ENCODE measurements at regions not wholly inside any gene's neighbourhood (a gene's known extent, or its start where the extent isn't known, plus 50 kb on each side); places are given as distances from the start of the nearest gene placed in this dataset.

DNA sequence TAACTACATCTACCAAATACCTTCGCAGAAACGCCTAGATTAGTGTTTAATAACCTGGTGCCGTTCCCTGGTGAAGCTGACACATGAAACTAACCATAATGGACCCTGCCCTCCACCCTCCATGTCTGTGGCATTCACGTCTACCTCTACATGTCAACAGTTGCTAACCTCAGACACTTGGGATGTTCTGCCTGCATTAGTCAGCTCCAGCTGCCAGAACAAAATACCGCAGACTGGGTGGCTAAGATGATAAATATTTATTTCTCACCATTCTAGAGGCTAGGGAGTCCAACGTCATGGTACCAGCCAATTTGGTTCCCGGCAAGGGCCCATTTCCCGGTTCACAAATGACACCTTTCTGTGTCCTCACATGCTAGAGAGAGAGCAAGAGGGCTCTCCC, 118.5 kb upstream of the CHST15 start:
- Histone ChIP-seq H3K4me3 (no peak overlapping the region), H2AFZ (no peak overlapping the region), H3K9me3 (ENCODE audit: low read depth) (no peaks in the 10 kb centered on the region), H3K27me3 (no peaks in the 10 kb centered on the region), H3K4me1 (ENCODE audit: insufficient read depth) (no peaks in the 10 kb centered on the region), H3K27ac (no peak overlapping the region), H3K79me2 (no peaks in the 10 kb centered on the region), H3K36me3 (replicated peaks; ENCODE audit: insufficient read depth, low read depth) (no peaks in the 10 kb centered on the region), H4K20me1 (ENCODE audit: insufficient read depth, poor library complexity, severe bottlenecking) (no peaks in the 10 kb centered on the region), H3K9me2 (replicated peaks; ENCODE audit: insufficient read depth) (no peaks in the 10 kb centered on the region), H3K4me2 (no peak overlapping the region)
- DNase-seq (ENCODE audit: low spot score), result no peak
- no peak for TF ChIP-seq EZH2 (IDR thresholded peaks at IDR 0.05; ENCODE audit: borderline replicate concordance)
- TF ChIP-seq EZH2phosphoT487 (IDR thresholded peaks at IDR 0.05; ENCODE audit: low read depth, severe bottlenecking, unreplicated experiment), result no peak
- TF ChIP-seq, protein P1, sequence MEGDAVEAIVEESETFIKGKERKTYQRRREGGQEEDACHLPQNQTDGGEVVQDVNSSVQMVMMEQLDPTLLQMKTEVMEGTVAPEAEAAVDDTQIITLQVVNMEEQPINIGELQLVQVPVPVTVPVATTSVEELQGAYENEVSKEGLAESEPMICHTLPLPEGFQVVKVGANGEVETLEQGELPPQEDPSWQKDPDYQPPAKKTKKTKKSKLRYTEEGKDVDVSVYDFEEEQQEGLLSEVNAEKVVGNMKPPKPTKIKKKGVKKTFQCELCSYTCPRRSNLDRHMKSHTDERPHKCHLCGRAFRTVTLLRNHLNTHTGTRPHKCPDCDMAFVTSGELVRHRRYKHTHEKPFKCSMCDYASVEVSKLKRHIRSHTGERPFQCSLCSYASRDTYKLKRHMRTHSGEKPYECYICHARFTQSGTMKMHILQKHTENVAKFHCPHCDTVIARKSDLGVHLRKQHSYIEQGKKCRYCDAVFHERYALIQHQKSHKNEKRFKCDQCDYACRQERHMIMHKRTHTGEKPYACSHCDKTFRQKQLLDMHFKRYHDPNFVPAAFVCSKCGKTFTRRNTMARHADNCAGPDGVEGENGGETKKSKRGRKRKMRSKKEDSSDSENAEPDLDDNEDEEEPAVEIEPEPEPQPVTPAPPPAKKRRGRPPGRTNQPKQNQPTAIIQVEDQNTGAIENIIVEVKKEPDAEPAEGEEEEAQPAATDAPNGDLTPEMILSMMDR (IDR thresholded peaks at IDR 0.05; ENCODE audit: poor library complexity), result no peak
- 85% methylated on average over 8 of the region's 8 CpGs for WGBS (ENCODE audit: low lambda C conversion rate, missing lambda C conversion rate)

DNA sequence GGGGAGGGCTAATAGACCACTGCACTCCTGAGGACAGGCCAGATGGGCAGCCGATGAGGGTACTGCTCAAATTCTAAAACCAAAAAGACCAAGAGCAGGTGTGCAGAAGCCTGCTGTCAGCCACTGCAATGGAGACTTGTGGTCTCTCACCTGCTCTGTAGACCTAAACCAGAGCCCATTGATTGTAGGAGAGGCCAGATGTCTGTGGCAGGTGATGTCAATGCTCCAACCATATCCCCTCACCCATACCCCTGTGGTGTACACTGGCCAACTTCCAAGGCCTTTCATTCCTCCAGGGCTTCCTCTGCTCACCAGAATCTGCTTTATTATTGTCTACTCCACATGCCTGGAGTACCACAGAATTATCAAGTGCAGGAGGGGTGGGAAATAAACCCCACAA, 116.9 kb upstream of the CHST15 start:
- no peak for DNase-seq (ENCODE audit: low spot score)
- TF ChIP-seq EZH2 (IDR thresholded peaks at IDR 0.05; ENCODE audit: borderline replicate concordance) (no peak), EZH2phosphoT487 (IDR thresholded peaks at IDR 0.05; ENCODE audit: low read depth, severe bottlenecking, unreplicated experiment) (no peak)
- TF ChIP-seq, protein P1 (IDR thresholded peaks at IDR 0.05; ENCODE audit: poor library complexity), result no peak
- Histone ChIP-seq H3K4me3 (no peak overlapping the region), H3K9me3 (ENCODE audit: low read depth) (no peaks in the 10 kb centered on the region), H3K79me2 (no peaks in the 10 kb centered on the region), H3K4me1 (ENCODE audit: insufficient read depth) (no peaks in the 10 kb centered on the region), H3K27me3 (no peaks in the 10 kb centered on the region), H3K27ac (no peak overlapping the region), H3K9me2 (replicated peaks; ENCODE audit: insufficient read depth) (no peaks in the 10 kb centered on the region), H3K4me2 (no peak overlapping the region), H2AFZ (no peak overlapping the region), H4K20me1 (ENCODE audit: insufficient read depth, poor library complexity, severe bottlenecking) (no peaks in the 10 kb centered on the region), H3K36me3 (replicated peaks; ENCODE audit: insufficient read depth, low read depth) (no peaks in the 10 kb centered on the region)
- 91% methylated on average over 1 of the region's 1 CpG for WGBS (ENCODE audit: low lambda C conversion rate, missing lambda C conversion rate)

DNA sequence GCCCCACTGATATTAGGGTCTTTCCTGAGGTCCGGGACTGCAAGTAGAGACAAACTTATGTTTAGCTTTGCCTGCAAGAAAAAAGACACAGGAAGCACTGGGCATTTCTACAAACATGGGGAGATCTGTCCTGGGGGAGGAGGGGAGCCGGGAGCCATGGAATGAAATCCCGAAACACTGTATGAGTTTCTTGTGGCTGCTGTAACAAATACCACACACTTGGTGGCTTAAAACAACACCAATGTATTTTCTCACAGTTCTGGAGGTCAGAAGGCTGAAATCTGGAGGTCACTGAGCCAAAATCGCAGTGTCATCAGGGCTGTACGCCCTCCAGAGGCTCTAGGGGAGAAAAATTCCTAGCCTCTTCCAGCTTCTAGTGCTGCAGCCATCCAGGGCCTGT, 114.0 kb upstream of the CHST15 start:
- Histone ChIP-seq H3K4me2 (no peak overlapping the region), H4K20me1 (ENCODE audit: insufficient read depth, poor library complexity, severe bottlenecking) (no peaks in the 10 kb centered on the region), H3K9me3 (ENCODE audit: low read depth) (no peaks in the 10 kb centered on the region), H3K4me3 (no peak overlapping the region), H3K36me3 (replicated peaks; ENCODE audit: insufficient read depth, low read depth) (no peaks in the 10 kb centered on the region), H3K79me2 (no peaks in the 10 kb centered on the region), H2AFZ (no peak overlapping the region), H3K27me3 (no peaks in the 10 kb centered on the region), H3K9me2 (replicated peaks; ENCODE audit: insufficient read depth) (no peaks in the 10 kb centered on the region), H3K27ac (no peak overlapping the region), H3K4me1 (ENCODE audit: insufficient read depth) (no peaks in the 10 kb centered on the region)
- TF ChIP-seq EZH2phosphoT487 (IDR thresholded peaks at IDR 0.05; ENCODE audit: low read depth, severe bottlenecking, unreplicated experiment), result no peak
- TF ChIP-seq, protein P1 (IDR thresholded peaks at IDR 0.05; ENCODE audit: poor library complexity), result no peak
- no peak for TF ChIP-seq EZH2 (IDR thresholded peaks at IDR 0.05; ENCODE audit: borderline replicate concordance)
- DNase-seq (ENCODE audit: low spot score), result no peak
- 83% methylated on average over 5 of the region's 5 CpGs for WGBS (ENCODE audit: low lambda C conversion rate, missing lambda C conversion rate)

DNA sequence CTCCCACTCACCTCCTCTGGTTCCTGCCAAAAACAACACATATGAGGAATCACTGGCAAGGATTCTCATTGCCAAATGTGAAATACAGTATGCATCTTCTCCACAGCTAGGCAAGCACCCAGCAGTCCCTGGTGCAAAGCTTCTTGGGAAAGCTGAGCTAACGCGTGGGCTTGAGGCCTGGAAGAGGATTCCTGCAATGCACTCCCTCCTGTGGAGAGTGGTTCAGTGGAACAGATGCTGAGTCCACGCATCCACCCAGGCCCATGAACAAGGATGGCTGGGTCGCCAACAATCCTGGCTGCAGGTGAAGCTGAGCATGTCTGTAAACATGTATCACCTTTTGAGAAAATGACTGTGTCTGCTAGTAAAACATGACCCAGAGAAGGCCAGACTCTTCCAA, 113.2 kb upstream of the CHST15 start:
- no peak overlapping the region for H2AFZ ChIP-seq
- H3K4me1 ChIP-seq (ENCODE audit: insufficient read depth), result no peaks in the 10 kb centered on the region
- TF ChIP-seq EZH2phosphoT487 (IDR thresholded peaks at IDR 0.05; ENCODE audit: low read depth, severe bottlenecking, unreplicated experiment) (no peak), EZH2 (IDR thresholded peaks at IDR 0.05; ENCODE audit: borderline replicate concordance) (no peak)
- H3K4me3 ChIP-seq, result no peak overlapping the region
- no peak overlapping the region for H3K4me2 ChIP-seq
- H4K20me1 ChIP-seq (ENCODE audit: insufficient read depth, poor library complexity, severe bottlenecking), result no peaks in the 10 kb centered on the region
- no peaks in the 10 kb centered on the region for H3K9me2 ChIP-seq (replicated peaks; ENCODE audit: insufficient read depth)
- DNase-seq (ENCODE audit: low spot score), result no peak
- H3K9me3 ChIP-seq (ENCODE audit: low read depth), result no peaks in the 10 kb centered on the region
- 89% methylated on average over 4 of the region's 4 CpGs for WGBS (ENCODE audit: low lambda C conversion rate, missing lambda C conversion rate)
- H3K27ac ChIP-seq, result no peak overlapping the region
- H3K27me3 ChIP-seq, result no peaks in the 10 kb centered on the region
- H3K79me2 ChIP-seq, result no peaks in the 10 kb centered on the region
- H3K36me3 ChIP-seq (replicated peaks; ENCODE audit: insufficient read depth, low read depth), result no peaks in the 10 kb centered on the region
